T-helper 17 cell (primary cell): ENCODE measurements at regions not wholly inside any gene's neighbourhood (a gene's known extent, or its start where the extent isn't known, plus 50 kb on each side); places are given as distances from the start of the nearest gene placed in this dataset.

Experiments
- ATAC-seq: fragments of 150-1000 bp; cut with Tn5 transposase; 2 replicates; pipeline ENCODE4 v1.10.0; 2021; ENCODE audit warnings: mild to moderate bottlenecking, moderate library complexity
- DNase-seq, 3 donors: peaks; one replicate each; pipeline versions ENCODE4 v3.0.0 to v3.0.0-alpha.2; 2020 to 2021
- H3K9me3 ChIP-seq: one replicate; pipeline ENCODE4 v1.7.0; 2013; ENCODE audit warnings: low read length, mild to moderate bottlenecking; ENCODE audit not compliant: control insufficient read depth, poor library complexity, severe bottlenecking
- H3K27ac Mint-ChIP-seq: one replicate; pipeline ENCODE4 v1.8.0; 2022; ENCODE audit warnings: mild to moderate bottlenecking, moderate library complexity, mixed read lengths
- H3K27me3 Mint-ChIP-seq: one replicate; pipeline ENCODE4 v1.8.0; 2022; ENCODE audit warnings: mixed read lengths
- H3K36me3 Mint-ChIP-seq: one replicate; pipeline ENCODE4 v1.8.0; 2022; ENCODE audit warnings: low read depth, mixed read lengths
- H3K4me1 Mint-ChIP-seq: one replicate; pipeline ENCODE4 v1.8.0; 2022; ENCODE audit warnings: mild to moderate bottlenecking, mixed read lengths
- H3K4me3 Mint-ChIP-seq: one replicate; pipeline ENCODE4 v1.8.0; 2022; ENCODE audit warnings: mild to moderate bottlenecking, moderate library complexity, mixed read lengths

GRCh38 chr4:179585761-179586160 is 2143.5 kb upstream of the AGA start:
- H3K36me3 Mint-ChIP-seq, result no peaks in the 10 kb centered on the region
- peaks cover 3% of the 10 kb centered on the region for H3K9me3 ChIP-seq
- no peak for DNase-seq
- no peak overlapping the region for H3K4me3 Mint-ChIP-seq
- no peak overlapping the region for H3K27ac Mint-ChIP-seq
- H3K4me1 Mint-ChIP-seq, result no peaks in the 10 kb centered on the region
- ATAC-seq, result no peak
- H3K27me3 Mint-ChIP-seq, result no peaks in the 10 kb centered on the region

GRCh38 chr4:179586460-179586859 is 2144.2 kb upstream of the AGA start:
- no peaks in the 10 kb centered on the region for H3K27me3 Mint-ChIP-seq
- no peaks in the 10 kb centered on the region for H3K36me3 Mint-ChIP-seq
- no peak overlapping the region for H3K27ac Mint-ChIP-seq
- H3K4me1 Mint-ChIP-seq, result no peaks in the 10 kb centered on the region
- ATAC-seq (no peak), DNase-seq (no peak)
- no peak overlapping the region for H3K4me3 Mint-ChIP-seq
- peaks cover 3% of the 10 kb centered on the region for H3K9me3 ChIP-seq

- H3K9me3 ChIP-seq, result no peaks in the 10 kb centered on the region
- no peak overlapping the region for H3K4me3 Mint-ChIP-seq
- DNase-seq, result no peak
- no peaks in the 10 kb centered on the region for H3K27me3 Mint-ChIP-seq
- H3K4me1 Mint-ChIP-seq, result no peaks in the 10 kb centered on the region
- no peak for ATAC-seq
- H3K27ac Mint-ChIP-seq, result no peak overlapping the region
- no peaks in the 10 kb centered on the region for H3K36me3 Mint-ChIP-seq
These were observed 2153.6 kb upstream of the AGA start for GRCh38 chr4:179595671-179596410.

GRCh38 chr4:179596621-179597020 is 2154.4 kb upstream of the AGA start:
- no peak for ATAC-seq

DNA sequence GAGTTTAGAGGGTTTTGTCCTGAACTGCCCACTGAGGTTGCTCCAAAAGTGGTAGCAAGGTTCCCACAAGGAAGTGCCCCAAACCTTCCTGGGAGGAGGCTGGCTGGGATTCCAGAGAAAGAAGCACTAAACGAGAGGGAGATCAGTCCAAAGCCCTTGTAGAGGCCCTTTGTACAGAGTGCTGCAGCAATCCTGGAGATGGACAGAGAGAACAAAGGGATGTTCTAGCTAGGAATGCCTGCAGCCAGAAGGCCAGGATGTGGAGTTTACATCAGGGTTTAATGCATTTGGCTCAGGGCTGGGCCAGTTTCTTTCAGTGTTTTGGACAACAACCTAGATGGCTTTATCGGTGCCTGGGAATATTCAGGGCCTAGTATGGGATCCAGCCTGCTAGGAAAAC is 2155.1 kb upstream of the AGA start:
- ATAC-seq, result no peak
- Mint-ChIP-seq H3K27ac (no peak overlapping the region), H3K4me1 (no peaks in the 10 kb centered on the region), H3K36me3 (no peaks in the 10 kb centered on the region), H3K4me3 (no peak overlapping the region), H3K27me3 (no peaks in the 10 kb centered on the region)
- no peaks in the 10 kb centered on the region for H3K9me3 ChIP-seq
- no peak for DNase-seq

More at GRCh38 chr4:179596621-179597020, 2154.4 kb upstream of the AGA start:
- Mint-ChIP-seq H3K27me3 (no peaks in the 10 kb centered on the region), H3K4me1 (no peaks in the 10 kb centered on the region), H3K4me3 (no peak overlapping the region), H3K36me3 (no peaks in the 10 kb centered on the region), H3K27ac (no peak overlapping the region)
- no peak for DNase-seq
- no peaks in the 10 kb centered on the region for H3K9me3 ChIP-seq

GRCh38 chr4:179601671-179602070 is 2159.4 kb upstream of the AGA start:
- Mint-ChIP-seq H3K27me3 (no peaks in the 10 kb centered on the region), H3K4me3 (no peak overlapping the region), H3K4me1 (no peaks in the 10 kb centered on the region), H3K27ac (no peak overlapping the region), H3K36me3 (no peaks in the 10 kb centered on the region)
- DNase-seq (no peak), ATAC-seq (no peak)
- H3K9me3 ChIP-seq, result no peaks in the 10 kb centered on the region

DNA sequence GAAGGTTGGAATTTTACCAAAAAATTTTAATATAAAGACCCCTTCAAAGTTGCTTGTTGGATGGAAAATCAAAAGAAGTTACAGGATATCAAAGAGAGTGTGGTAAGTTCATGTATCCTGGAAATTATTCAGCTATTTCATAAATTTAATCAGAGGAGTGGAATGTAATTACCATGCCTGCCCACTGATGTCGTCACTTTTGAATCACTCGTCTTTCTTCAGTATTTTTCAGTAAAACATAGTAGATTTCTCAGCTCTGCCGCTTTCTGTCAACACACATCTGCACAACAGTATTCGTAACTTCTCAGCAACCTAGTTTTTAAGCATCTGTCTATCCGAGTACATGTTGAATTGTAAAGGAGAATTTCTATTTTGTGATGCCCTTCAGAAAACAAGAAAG is 2163.0 kb upstream of the AGA start:
- H3K27me3 Mint-ChIP-seq, result no peaks in the 10 kb centered on the region
- H3K4me1 Mint-ChIP-seq, result no peaks in the 10 kb centered on the region
- H3K4me3 Mint-ChIP-seq, result no peak overlapping the region
- H3K9me3 ChIP-seq, result no peaks in the 10 kb centered on the region
- no peaks in the 10 kb centered on the region for H3K36me3 Mint-ChIP-seq
- no peak for DNase-seq
- ATAC-seq, result no peak
- H3K27ac Mint-ChIP-seq, result no peak overlapping the region

DNA sequence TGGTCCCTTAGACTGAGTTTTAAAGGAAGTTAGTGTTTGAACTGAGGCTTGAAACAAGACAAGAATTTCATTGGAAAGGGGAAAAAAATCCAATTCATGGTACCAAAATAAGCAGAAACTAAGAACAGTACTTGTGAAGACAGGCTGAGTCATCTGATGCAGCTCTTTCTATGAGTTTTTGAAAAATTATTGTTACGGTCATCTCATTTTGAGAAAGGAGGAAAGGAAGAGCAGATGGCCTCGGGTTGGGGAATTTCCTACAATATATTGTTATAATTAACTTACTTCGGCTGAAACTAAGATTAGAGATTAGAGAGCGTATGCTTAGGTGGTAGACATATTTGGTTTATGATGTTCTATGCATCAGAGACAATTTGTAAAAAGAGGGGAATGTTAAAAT is 2164.8 kb upstream of the AGA start:
- ATAC-seq, result no peak
- Mint-ChIP-seq H3K27me3 (no peaks in the 10 kb centered on the region), H3K36me3 (no peaks in the 10 kb centered on the region), H3K27ac (no peak overlapping the region), H3K4me1 (no peaks in the 10 kb centered on the region), H3K4me3 (no peak overlapping the region)
- DNase-seq, result no peak
- no peaks in the 10 kb centered on the region for H3K9me3 ChIP-seq

GRCh38 chr4:179615704-179616103 is 2173.5 kb upstream of the AGA start:
- ATAC-seq (no peak), DNase-seq (no peak)
- H3K27me3 Mint-ChIP-seq, result no peaks in the 10 kb centered on the region
- H3K4me3 Mint-ChIP-seq, result no peak overlapping the region
- no peaks in the 10 kb centered on the region for H3K4me1 Mint-ChIP-seq
- H3K9me3 ChIP-seq, result no peaks in the 10 kb centered on the region
- H3K36me3 Mint-ChIP-seq, result no peaks in the 10 kb centered on the region
- no peak overlapping the region for H3K27ac Mint-ChIP-seq

- no peak for ATAC-seq
- Mint-ChIP-seq H3K27ac (no peak overlapping the region), H3K4me3 (no peak overlapping the region), H3K36me3 (no peaks in the 10 kb centered on the region), H3K4me1 (no peaks in the 10 kb centered on the region), H3K27me3 (no peaks in the 10 kb centered on the region)
- DNase-seq, result no peak
- H3K9me3 ChIP-seq, result no peaks in the 10 kb centered on the region
These were observed 2176.7 kb upstream of the AGA start for GRCh38 chr4:179618966-179619365.

DNA sequence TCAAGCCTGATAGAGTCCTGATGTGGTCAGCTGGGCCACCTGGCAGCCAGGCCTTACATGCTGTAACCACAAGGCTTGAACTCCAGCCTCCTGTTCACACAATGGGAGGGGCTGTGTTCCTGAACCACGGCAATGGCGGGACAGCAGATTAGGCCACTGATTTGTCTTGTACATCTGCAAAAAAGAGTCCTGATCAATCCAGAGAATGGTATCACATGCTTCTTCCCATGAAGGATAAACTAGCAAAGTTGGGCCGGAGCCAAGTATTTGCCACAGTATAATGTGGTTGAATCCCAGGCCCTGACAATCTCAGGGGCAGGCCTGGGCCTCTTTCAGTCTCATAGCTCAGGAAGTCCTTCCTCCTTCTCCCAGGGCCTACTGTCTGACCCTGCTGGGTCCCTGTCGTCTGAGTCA is 2182.5 kb upstream of the AGA start:
- no peaks in the 10 kb centered on the region for H3K36me3 Mint-ChIP-seq
- no peaks in the 10 kb centered on the region for H3K4me1 Mint-ChIP-seq
- no peak overlapping the region for H3K27ac Mint-ChIP-seq
- H3K9me3 ChIP-seq, result no peaks in the 10 kb centered on the region
- DNase-seq (no peak), ATAC-seq (no peak)
- no peaks in the 10 kb centered on the region for H3K27me3 Mint-ChIP-seq
- no peak overlapping the region for H3K4me3 Mint-ChIP-seq

GRCh38 chr4:179625406-179625805 is 2183.2 kb upstream of the AGA start:
- no peak for DNase-seq

GRCh38 chr4:179626687-179627086 is 2184.4 kb upstream of the AGA start:
- H3K9me3 ChIP-seq, result no peaks in the 10 kb centered on the region
- Mint-ChIP-seq H3K4me3 (no peak overlapping the region), H3K4me1 (no peaks in the 10 kb centered on the region), H3K27me3 (no peaks in the 10 kb centered on the region), H3K27ac (no peak overlapping the region), H3K36me3 (no peaks in the 10 kb centered on the region)
- DNase-seq, result no peak
- no peak for ATAC-seq

More at GRCh38 chr4:179625406-179625805, 2183.2 kb upstream of the AGA start:
- H3K27ac Mint-ChIP-seq, result no peak overlapping the region
- no peak for ATAC-seq
- H3K4me3 Mint-ChIP-seq, result no peak overlapping the region
- no peaks in the 10 kb centered on the region for H3K4me1 Mint-ChIP-seq
- no peaks in the 10 kb centered on the region for H3K27me3 Mint-ChIP-seq
- H3K36me3 Mint-ChIP-seq, result no peaks in the 10 kb centered on the region
- no peaks in the 10 kb centered on the region for H3K9me3 ChIP-seq

DNA sequence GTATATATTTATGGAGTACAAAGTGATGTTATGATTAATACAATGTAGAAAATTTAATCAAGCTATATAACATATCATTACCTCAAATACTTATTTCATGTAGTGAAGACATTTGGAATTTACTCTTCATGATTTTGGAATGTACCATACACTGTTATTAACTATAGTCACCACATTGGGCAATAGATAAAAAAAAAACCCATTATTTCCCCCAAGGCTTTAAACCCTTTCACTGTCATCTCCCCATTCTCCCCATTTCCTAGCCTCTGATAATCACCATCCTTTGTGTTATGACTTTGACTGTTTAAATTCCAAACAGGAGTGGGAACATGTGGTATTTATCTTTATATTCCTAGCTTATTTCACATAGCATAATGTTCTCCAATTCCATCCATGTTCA is 2189.1 kb upstream of the AGA start:
- H3K9me3 ChIP-seq, result no peaks in the 10 kb centered on the region
- DNase-seq, result no peak
- no peaks in the 10 kb centered on the region for H3K27me3 Mint-ChIP-seq
- no peak overlapping the region for H3K27ac Mint-ChIP-seq
- no peak for ATAC-seq
- H3K4me3 Mint-ChIP-seq, result no peak overlapping the region
- no peaks in the 10 kb centered on the region for H3K4me1 Mint-ChIP-seq
- no peaks in the 10 kb centered on the region for H3K36me3 Mint-ChIP-seq
